ENCODE measurements at regions not wholly inside any gene's neighbourhood (a gene's known extent, or its start where the extent isn't known, plus 50 kb on each side); places are given as distances from the start of the nearest gene placed in this dataset.
"Not testable (repeated sequence)": the region's sequence is repeated elsewhere in the genome, so short reads cannot be mapped to it uniquely, and the experiment has no call there.

- DNase-seq (ENCODE audit: low read depth, low spot score), result no peak
- in situ Hi-C loops (cut with HindIII; ENCODE audit: low pct_unique_long_range_greater_than_20kb, low sequenced_read_pairs), result no loop called here
Observed at GRCh38 chrX:114046695-114047279, 537.1 kb upstream of the HTR2C start.

- DNase-seq (ENCODE audit: low read depth, low spot score); in situ Hi-C loops (cut with HindIII; ENCODE audit: low pct_unique_long_range_greater_than_20kb, low sequenced_read_pairs): not testable (repeated sequence)
Observed at GRCh38 chrX:114041470-114041869, 542.4 kb upstream of the HTR2C start.

- DNase-seq (ENCODE audit: low read depth, low spot score); in situ Hi-C loops (cut with HindIII; ENCODE audit: low pct_unique_long_range_greater_than_20kb, low sequenced_read_pairs): not testable (repeated sequence)
Observed at GRCh38 chrX:114040661-114041269, 543.1 kb upstream of the HTR2C start.

GRCh38 chrX:114040111-114040510 lies 543.8 kb upstream of the HTR2C start:
- DNase-seq (ENCODE audit: low read depth, low spot score); in situ Hi-C loops (cut with HindIII; ENCODE audit: low pct_unique_long_range_greater_than_20kb, low sequenced_read_pairs): not testable (repeated sequence)

- no peak for DNase-seq (ENCODE audit: low read depth, low spot score)
- in situ Hi-C loops (cut with HindIII; ENCODE audit: low pct_unique_long_range_greater_than_20kb, low sequenced_read_pairs), result no loop called here
Observed at GRCh38 chrX:114038358-114038757, 545.5 kb upstream of the HTR2C start.

- no peak for DNase-seq (ENCODE audit: low read depth, low spot score)
- in situ Hi-C loops (cut with HindIII; ENCODE audit: low pct_unique_long_range_greater_than_20kb, low sequenced_read_pairs), result no loop called here
Observed at GRCh38 chrX:114037515-114037914, 546.4 kb upstream of the HTR2C start.

- in situ Hi-C loops (cut with HindIII; ENCODE audit: low pct_unique_long_range_greater_than_20kb, low sequenced_read_pairs), result no loop called here
- no peak for DNase-seq (ENCODE audit: low read depth, low spot score)
Observed at GRCh38 chrX:114028907-114029662, 554.8 kb upstream of the HTR2C start.

GRCh38 chrX:114017086-114017485 lies 566.8 kb upstream of the HTR2C start:
- DNase-seq (ENCODE audit: low read depth, low spot score), result no peak
- in situ Hi-C loops (cut with HindIII; ENCODE audit: low pct_unique_long_range_greater_than_20kb, low sequenced_read_pairs), result no loop called here

GRCh38 chrX:114015966-114016365 lies 567.9 kb upstream of the HTR2C start:
- no peak for DNase-seq (ENCODE audit: low read depth, low spot score)
- in situ Hi-C loops (cut with HindIII; ENCODE audit: low pct_unique_long_range_greater_than_20kb, low sequenced_read_pairs), result no loop called here

- in situ Hi-C loops (cut with HindIII; ENCODE audit: low pct_unique_long_range_greater_than_20kb, low sequenced_read_pairs), result no loop called here
Observed at GRCh38 chrX:114006664-114007063, 577.2 kb upstream of the HTR2C start.

GRCh38 chrX:113996781-113997180 lies 587.1 kb upstream of the HTR2C start:
- no peak for DNase-seq (ENCODE audit: low read depth, low spot score)
- in situ Hi-C loops (cut with HindIII; ENCODE audit: low pct_unique_long_range_greater_than_20kb, low sequenced_read_pairs), result no loop called here

More at GRCh38 chrX:114006664-114007063, 577.2 kb upstream of the HTR2C start:
- DNase-seq (ENCODE audit: low read depth, low spot score), result no peak

GRCh38 chrX:113991720-113992119 lies 592.2 kb upstream of the HTR2C start:
- DNase-seq (ENCODE audit: low read depth, low spot score); in situ Hi-C loops (cut with HindIII; ENCODE audit: low pct_unique_long_range_greater_than_20kb, low sequenced_read_pairs): not testable (repeated sequence)

- DNase-seq (ENCODE audit: low read depth, low spot score); in situ Hi-C loops (cut with HindIII; ENCODE audit: low pct_unique_long_range_greater_than_20kb, low sequenced_read_pairs): not testable (repeated sequence)
Observed at GRCh38 chrX:113990669-113991068, 593.2 kb upstream of the HTR2C start.

- DNase-seq (ENCODE audit: low read depth, low spot score); in situ Hi-C loops (cut with HindIII; ENCODE audit: low pct_unique_long_range_greater_than_20kb, low sequenced_read_pairs): not testable (repeated sequence)
Observed at GRCh38 chrX:113988315-113988935, 595.5 kb upstream of the HTR2C start.

GRCh38 chrX:113986427-113986826 lies 597.5 kb upstream of the HTR2C start:
- in situ Hi-C loops (cut with HindIII; ENCODE audit: low pct_unique_long_range_greater_than_20kb, low sequenced_read_pairs), result no loop called here
- DNase-seq (ENCODE audit: low read depth, low spot score), result no peak

GRCh38 chrX:113982766-113983165 lies 601.1 kb upstream of the HTR2C start:
- in situ Hi-C loops (cut with HindIII; ENCODE audit: low pct_unique_long_range_greater_than_20kb, low sequenced_read_pairs), result no loop called here
- no peak for DNase-seq (ENCODE audit: low read depth, low spot score)

GRCh38 chrX:113980953-113981352 lies 602.9 kb upstream of the HTR2C start:
- in situ Hi-C loops (cut with HindIII; ENCODE audit: low pct_unique_long_range_greater_than_20kb, low sequenced_read_pairs), result no loop called here
- DNase-seq (ENCODE audit: low read depth, low spot score), result no peak

GRCh38 chrX:113977887-113978286 lies 606.0 kb upstream of the HTR2C start:
- in situ Hi-C loops (cut with HindIII; ENCODE audit: low pct_unique_long_range_greater_than_20kb, low sequenced_read_pairs), result no loop called here

More at GRCh38 chrX:113977887-113978286, 606.0 kb upstream of the HTR2C start:
- no peak for DNase-seq (ENCODE audit: low read depth, low spot score)
